HG03095 (cell line): ENCODE measurements at regions not wholly inside any gene's neighbourhood (a gene's known extent, or its start where the extent isn't known, plus 50 kb on each side); places are given as distances from the start of the nearest gene placed in this dataset.

Experiments used
- ATAC-seq: cut with Tn5 transposase; IDR thresholded peaks from one replicate; pipeline ENCODE4 v1.9.1; 2021; ENCODE audit warnings: moderate library complexity; ENCODE audit not compliant: unreplicated experiment

GRCh38 chr2:236888794-236889780 lies 196.6 kb upstream of the COPS8 start:
- no peak for ATAC-seq

- ATAC-seq = no peak
Observed at GRCh38 chr2:236889791-236890704, 195.6 kb upstream of the COPS8 start.

GRCh38 chr2:236892721-236893120 lies 193.0 kb upstream of the COPS8 start:
- ATAC-seq = no peak

DNA sequence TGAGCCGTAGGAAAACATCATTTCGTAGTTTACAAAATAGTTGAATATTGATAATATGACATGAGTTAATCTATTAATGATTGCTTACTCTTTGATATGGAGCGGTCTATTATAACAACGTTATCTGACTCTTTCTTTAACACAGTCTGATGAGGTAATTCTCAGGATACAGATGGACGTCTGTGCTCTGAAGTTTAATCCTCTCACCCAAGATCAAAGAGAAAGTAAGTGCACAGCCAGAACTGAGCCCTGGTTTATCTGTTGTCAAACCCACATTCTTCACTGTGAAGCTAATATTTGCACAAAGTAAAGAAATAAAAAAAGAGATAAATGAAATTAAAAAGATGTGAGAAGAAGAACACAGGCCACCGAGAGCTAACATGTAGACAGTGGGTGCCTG lies 190.9 kb upstream of the COPS8 start:
- ATAC-seq = no peak

DNA sequence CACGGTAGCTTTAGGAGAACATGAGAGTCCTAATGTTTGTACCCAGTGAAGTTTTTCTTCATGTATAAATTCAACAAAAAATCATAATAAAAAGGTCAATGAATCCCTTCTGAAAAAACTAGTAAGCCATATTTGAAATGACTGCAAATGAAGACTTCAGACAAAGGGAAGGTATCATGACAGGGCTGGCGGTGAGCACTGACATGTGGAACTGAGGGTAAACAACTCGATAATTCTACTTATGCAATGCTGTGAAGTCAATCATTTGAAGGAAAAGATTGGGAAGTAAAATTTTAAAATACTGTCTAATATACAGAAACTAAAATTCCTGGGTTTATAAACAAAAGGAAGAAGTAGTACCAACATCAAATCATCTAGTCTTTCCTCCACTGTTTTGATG lies 190.2 kb upstream of the COPS8 start:
- ATAC-seq = no peak

DNA sequence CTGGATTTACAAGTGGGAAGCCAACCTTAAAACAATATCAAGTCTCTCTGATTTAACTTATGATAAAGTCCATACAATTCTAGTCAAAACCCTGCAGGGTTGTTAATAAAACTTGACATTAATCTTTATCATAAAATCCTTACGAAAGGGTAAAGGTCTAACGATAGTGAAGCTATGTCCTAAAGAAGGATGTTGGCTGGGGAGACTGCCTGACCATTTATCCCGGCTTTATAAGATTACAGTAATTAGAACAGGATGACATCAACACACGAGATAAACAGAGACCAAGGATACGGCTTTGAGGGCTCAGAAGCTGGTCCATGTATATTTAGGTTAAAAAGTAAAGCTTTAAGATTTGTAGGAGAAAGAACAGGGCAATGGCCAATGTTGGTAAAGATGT lies 189.0 kb upstream of the COPS8 start:
- no peak for ATAC-seq

DNA sequence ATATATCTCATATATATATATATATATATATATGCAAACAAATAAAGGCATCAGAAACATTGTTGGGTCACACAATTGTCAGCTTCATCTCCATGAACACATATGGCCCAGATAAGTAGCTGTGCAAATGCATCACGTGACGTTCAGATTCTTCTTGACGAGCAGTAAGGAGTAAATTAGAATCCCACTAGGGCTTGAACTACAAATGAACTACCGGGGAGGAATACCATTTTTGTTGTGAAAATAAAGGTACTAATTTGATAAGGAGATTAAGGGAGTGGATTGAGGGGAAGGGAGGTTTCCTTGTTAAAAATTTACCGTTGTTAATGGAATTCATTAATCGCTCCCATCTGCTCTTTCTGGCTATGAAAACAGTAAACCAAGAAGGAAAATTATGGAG lies 186.5 kb upstream of the COPS8 start:
- no peak for ATAC-seq

- no peak for ATAC-seq
Observed at GRCh38 chr2:236899950-236900640, 185.6 kb upstream of the COPS8 start.

DNA sequence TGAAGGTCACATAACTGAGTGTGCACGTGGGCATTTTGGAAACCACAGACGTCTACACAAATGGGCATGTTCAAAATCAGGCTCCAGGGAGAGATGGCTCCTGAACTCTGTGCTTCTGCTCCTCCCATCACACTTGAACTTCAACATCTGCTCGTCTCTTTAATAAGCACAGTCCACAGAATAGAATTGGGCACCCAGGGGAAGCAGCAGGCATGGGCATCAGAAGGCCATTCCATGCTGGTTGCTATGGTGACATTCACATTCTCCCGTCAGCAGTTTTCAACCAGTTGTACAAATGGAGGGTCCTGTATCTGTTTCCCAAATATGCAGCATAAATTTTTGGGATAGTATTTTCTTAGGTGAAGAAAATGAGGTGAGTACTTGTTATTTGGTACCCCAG lies 183.7 kb upstream of the COPS8 start:
- no peak for ATAC-seq

DNA sequence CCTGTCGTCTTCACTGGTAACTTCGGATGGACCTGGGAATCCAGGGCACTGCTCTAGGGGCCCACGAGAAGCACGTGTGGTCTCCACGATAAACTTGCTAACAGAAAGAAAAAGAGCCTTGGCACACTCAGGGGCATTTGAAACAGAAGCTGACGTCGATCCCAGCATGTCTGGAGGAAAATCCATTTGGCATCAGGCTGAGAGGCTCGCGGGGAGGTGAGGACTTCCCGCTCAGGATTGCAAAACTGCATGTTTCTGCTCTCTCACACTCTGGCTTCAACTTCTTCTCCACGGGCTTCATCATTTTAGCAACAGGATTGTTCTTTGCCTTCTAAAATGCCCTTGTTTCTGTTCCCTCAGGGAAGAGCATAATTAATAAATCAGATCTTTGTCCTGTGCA lies 181.7 kb upstream of the COPS8 start:
- no peak for ATAC-seq

DNA sequence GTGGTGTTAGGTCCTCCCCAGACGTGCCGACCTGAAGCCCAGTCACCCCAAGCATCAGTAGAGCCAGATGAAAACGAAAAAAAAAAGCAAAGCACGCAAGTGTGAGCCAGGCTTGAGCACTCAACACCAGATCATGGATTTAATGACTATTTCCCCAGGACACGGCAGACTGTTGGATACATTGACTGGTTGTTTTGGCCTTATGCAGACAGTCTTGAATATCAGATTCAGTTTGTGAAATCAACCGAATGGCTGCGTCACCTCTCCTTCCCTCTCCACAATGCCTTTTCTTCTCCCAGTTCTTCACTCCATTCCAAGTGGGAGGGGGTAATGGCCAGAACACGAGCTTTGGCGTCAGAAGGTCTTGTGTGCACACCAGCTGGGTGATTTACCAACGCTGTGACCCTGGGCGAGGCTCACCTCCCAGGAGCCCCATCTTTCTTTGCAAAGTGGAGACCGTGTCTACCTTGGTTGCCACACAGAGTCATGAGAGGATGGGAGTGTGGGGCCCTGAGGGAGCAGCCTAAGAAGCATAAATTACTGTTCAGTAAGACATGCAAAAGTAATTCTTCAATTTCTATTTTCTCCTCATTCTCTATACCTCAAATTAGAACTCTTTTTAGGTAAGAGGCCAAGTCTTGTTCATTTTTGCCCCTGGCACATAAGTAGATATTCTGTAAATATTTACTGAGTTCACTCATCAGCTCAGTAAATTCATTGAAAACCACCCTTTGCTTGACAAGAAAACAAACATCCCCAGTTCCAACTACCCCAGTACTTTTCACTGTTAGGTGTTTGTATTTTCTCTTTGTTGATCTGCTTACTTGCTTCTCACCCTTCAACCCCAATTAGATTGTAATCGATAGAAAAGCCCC lies 181.1 kb upstream of the COPS8 start:
- no peak for ATAC-seq

GRCh38 chr2:236905976-236906375 lies 179.7 kb upstream of the COPS8 start:
- no peak for ATAC-seq

DNA sequence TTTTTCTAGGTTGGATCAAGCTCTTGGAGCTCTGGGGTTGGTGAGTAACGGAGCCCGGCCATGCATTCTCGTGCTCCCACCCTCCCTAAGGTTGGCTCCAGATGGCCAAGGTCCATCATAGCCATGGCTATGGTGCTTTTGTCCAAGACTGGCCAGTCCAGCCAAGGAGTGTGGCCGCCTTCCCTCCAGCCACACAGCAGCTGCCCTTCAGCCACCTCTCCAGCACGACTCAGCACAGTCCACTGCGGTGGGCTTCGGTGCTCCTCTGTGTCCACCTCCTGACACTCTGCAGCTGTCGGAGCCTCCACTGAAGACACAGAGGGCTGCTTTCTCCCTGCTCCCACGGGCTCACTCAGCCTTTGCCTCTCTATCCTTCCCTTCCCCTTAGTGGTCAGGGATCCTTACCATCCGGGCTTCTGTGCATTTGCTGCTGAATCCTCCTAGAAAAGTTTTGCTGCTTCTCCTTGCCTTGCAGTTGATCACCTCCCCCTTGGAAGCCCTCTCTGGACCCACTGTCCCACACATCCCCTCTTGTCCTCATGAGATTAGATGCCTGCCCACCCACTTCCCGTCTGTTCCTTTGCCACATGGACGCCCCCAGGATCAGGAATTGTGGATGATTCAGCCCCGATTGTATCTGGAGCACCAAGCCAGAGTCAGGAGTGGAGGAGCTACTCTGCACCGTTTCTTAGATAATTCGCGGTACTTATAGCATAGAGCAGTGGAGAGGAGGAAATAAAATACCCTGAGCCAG lies 177.1 kb upstream of the COPS8 start:
- ATAC-seq = no peak

GRCh38 chr2:236909193-236909504 lies 176.5 kb upstream of the COPS8 start:
- ATAC-seq = no peak

GRCh38 chr2:236909802-236910201 lies 175.9 kb upstream of the COPS8 start:
- ATAC-seq = no peak

GRCh38 chr2:236910781-236911495 lies 174.8 kb upstream of the COPS8 start:
- ATAC-seq = no peak

DNA sequence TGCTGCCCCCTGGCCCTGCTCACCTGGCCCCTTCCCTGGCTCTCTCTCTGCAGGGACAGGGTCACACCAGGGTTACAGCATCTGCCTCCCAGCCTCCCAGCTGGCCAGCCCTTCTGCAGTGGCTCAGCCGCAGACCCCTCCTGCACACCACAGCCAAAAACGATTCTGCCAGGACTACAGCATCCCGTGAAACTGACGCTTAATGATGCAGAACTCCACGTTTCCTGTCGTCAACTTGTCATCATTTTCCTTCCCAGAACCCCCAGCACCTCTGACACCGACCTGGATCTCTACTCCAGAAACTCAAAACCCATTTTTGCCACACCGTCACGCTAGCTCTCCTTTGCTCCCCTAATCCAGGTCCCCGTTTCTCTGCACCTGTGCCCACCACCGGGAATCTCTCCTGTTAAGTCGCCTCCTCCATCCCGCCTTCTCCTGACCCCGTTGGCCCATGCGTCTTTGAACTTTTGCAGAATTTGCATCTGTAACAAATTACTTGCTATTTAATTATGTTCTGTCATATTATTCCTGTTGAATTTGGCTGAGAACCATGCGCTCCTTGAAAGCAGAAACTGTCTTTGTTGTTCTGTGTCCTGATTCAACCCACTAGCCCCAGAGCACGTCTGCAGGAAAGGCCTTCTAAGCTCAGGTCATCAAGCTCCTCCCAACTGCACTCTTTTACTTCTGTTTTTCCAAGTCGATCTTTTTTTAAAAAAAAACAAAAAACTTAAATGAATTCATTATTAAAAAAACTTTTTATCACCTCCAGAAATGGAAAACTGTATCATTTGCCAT lies 173.2 kb upstream of the COPS8 start:
- no peak for ATAC-seq

- no peak for ATAC-seq
Observed at GRCh38 chr2:236915186-236915585, 170.5 kb upstream of the COPS8 start.
